ENCODE measurements at regions not wholly inside any gene's neighbourhood (a gene's known extent, or its start where the extent isn't known, plus 50 kb on each side); places are given as distances from the start of the nearest gene placed in this dataset.

GRCh38 chrX:74023203-74023602 lies 170.7 kb upstream of the XIST start:
- no peaks in the 10 kb centered on the region for H3K4me1 ChIP-seq (ENCODE audit: insufficient read depth, poor library complexity, severe bottlenecking)
- no peak overlapping the region for H3K27ac ChIP-seq (ENCODE audit: poor library complexity, severe bottlenecking)
- H3K27me3 ChIP-seq (ENCODE audit: insufficient read depth, poor library complexity, severe bottlenecking) = no peaks in the 10 kb centered on the region
- no peak for TF ChIP-seq CTCF (IDR thresholded peaks at IDR 0.05; ENCODE audit: poor library complexity, severe bottlenecking)
- ATAC-seq (ENCODE audit: low read depth) (no peak), DNase-seq (ENCODE audit: low spot score) (no peak)
- no peaks in the 10 kb centered on the region for H3K9me3 ChIP-seq (ENCODE audit: severe bottlenecking)
- no peaks in the 10 kb centered on the region for H3K36me3 ChIP-seq (ENCODE audit: low read depth)
- H3K4me3 ChIP-seq (ENCODE audit: severe bottlenecking) = no peak overlapping the region

GRCh38 chrX:74018253-74018652 lies 165.7 kb upstream of the XIST start:
- no peak for TF ChIP-seq CTCF (IDR thresholded peaks at IDR 0.05; ENCODE audit: poor library complexity, severe bottlenecking)
- Histone ChIP-seq H3K9me3 (ENCODE audit: severe bottlenecking) (no peaks in the 10 kb centered on the region), H3K27ac (ENCODE audit: poor library complexity, severe bottlenecking) (no peak overlapping the region), H3K4me3 (ENCODE audit: severe bottlenecking) (no peak overlapping the region), H3K36me3 (ENCODE audit: low read depth) (no peaks in the 10 kb centered on the region), H3K27me3 (ENCODE audit: insufficient read depth, poor library complexity, severe bottlenecking) (no peaks in the 10 kb centered on the region), H3K4me1 (ENCODE audit: insufficient read depth, poor library complexity, severe bottlenecking) (no peaks in the 10 kb centered on the region)
- DNase-seq (ENCODE audit: low spot score) (no peak), ATAC-seq (ENCODE audit: low read depth) (no peak)

DNA sequence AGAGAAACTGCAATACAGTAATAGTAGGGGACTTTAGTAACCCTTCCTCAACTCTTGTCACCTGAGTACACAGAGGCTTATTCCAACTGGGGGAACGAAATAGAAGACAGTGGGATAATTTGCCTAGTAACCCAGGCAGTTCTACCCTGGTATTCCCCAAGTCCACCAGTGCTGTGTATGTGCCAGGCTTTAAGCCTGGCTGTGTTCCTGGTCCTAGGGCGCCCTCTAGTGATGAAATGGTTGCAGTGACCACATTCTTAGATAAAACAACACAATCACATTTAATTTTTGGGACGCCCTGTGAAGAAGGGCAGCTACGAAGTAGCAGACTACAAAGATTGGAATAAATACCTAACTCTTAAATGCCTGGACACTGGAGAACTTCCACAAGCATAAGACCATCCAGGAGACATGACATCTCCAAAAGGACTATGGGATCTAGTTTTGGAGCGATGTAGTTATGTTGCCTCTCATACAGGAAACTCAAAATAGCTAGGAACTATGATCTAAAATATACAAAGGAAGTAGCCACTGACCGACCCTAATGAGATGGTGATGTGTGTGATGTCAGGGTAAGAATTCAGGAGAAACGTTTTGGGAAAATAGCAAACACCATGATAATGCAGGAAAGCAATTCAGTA lies 163.0 kb upstream of the XIST start:
- DNase-seq (ENCODE audit: low spot score) (no peak), ATAC-seq (ENCODE audit: low read depth) (peak; percentile 72)
- no peak overlapping the region for H3K4me3 ChIP-seq (ENCODE audit: severe bottlenecking)
- TF ChIP-seq CTCF (IDR thresholded peaks at IDR 0.05; ENCODE audit: poor library complexity, severe bottlenecking) = peak; percentile 74
- no peak overlapping the region for H3K27ac ChIP-seq (ENCODE audit: poor library complexity, severe bottlenecking)
- no peaks in the 10 kb centered on the region for H3K36me3 ChIP-seq (ENCODE audit: low read depth)
- H3K4me1 ChIP-seq (ENCODE audit: insufficient read depth, poor library complexity, severe bottlenecking) = no peaks in the 10 kb centered on the region
- no peaks in the 10 kb centered on the region for H3K27me3 ChIP-seq (ENCODE audit: insufficient read depth, poor library complexity, severe bottlenecking)
- H3K9me3 ChIP-seq (ENCODE audit: severe bottlenecking) = no peaks in the 10 kb centered on the region

GRCh38 chrX:74009041-74009440 lies 156.5 kb upstream of the XIST start:
- Histone ChIP-seq H3K4me1 (ENCODE audit: insufficient read depth, poor library complexity, severe bottlenecking) (no peaks in the 10 kb centered on the region), H3K27me3 (ENCODE audit: insufficient read depth, poor library complexity, severe bottlenecking) (no peaks in the 10 kb centered on the region), H3K27ac (ENCODE audit: poor library complexity, severe bottlenecking) (no peak overlapping the region), H3K36me3 (ENCODE audit: low read depth) (no peaks in the 10 kb centered on the region), H3K9me3 (ENCODE audit: severe bottlenecking) (no peaks in the 10 kb centered on the region), H3K4me3 (ENCODE audit: severe bottlenecking) (no peak overlapping the region)
- no peak for TF ChIP-seq CTCF (IDR thresholded peaks at IDR 0.05; ENCODE audit: poor library complexity, severe bottlenecking)
- no peak for DNase-seq (ENCODE audit: low spot score)
- no peak for ATAC-seq (ENCODE audit: low read depth)

- DNase-seq (ENCODE audit: low spot score) = no peak
- no peak for ATAC-seq (ENCODE audit: low read depth)
- Histone ChIP-seq H3K4me1 (ENCODE audit: insufficient read depth, poor library complexity, severe bottlenecking) (no peaks in the 10 kb centered on the region), H3K27ac (ENCODE audit: poor library complexity, severe bottlenecking) (no peak overlapping the region), H3K4me3 (ENCODE audit: severe bottlenecking) (no peak overlapping the region), H3K36me3 (ENCODE audit: low read depth) (peaks cover 12% of the 10 kb centered on the region), H3K9me3 (ENCODE audit: severe bottlenecking) (no peaks in the 10 kb centered on the region), H3K27me3 (ENCODE audit: insufficient read depth, poor library complexity, severe bottlenecking) (no peaks in the 10 kb centered on the region)
- TF ChIP-seq CTCF (IDR thresholded peaks at IDR 0.05; ENCODE audit: poor library complexity, severe bottlenecking) = no peak
Measured at GRCh38 chrX:73992019-73992418, 139.5 kb upstream of the XIST start.

All from RWPE2 (cell line).